Stimulated activated CD4-positive, alpha-beta T cell treated with anti-CD3 and anti-CD28 coated beads, Interleukin-1b, Interleukin-23, amount 100 ng/mL, for 1 hour (primary cell): ENCODE measurements at regions not wholly inside any gene's neighbourhood (a gene's known extent, or its start where the extent isn't known, plus 50 kb on each side); places are given as distances from the start of the nearest gene placed in this dataset.

Experiments used
- DNase-seq, 2 donors: peaks; one replicate each; pipeline ENCODE4 v3.0.0-alpha.2; 2020; ENCODE audit warnings: low read depth in 2 of 2

GRCh38 chr2:144083211-144083610 lies 436.7 kb downstream of the ZEB2 start:
- DNase-seq, result no peak

GRCh38 chr2:144082777-144083176 lies 437.1 kb downstream of the ZEB2 start:
- no peak for DNase-seq

DNA sequence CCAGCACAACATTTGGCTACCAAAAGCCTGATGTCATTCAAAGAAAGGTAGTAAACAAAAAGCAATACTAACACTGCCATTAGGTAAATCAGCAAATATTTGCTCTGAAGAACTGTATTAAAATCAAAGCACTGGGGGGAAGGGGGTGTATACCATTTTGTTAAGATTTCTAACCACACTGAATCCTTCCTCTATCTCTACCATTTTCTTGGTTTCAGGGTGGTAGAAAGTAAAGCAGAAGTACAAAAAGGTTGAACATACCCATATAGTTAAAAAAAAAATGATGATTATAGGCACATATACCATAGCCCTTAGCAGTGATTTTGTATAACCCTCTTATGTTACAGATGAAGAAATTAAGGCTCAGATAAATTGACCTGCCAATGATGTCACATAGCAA lies 437.6 kb downstream of the ZEB2 start:
- DNase-seq, result no peak

DNA sequence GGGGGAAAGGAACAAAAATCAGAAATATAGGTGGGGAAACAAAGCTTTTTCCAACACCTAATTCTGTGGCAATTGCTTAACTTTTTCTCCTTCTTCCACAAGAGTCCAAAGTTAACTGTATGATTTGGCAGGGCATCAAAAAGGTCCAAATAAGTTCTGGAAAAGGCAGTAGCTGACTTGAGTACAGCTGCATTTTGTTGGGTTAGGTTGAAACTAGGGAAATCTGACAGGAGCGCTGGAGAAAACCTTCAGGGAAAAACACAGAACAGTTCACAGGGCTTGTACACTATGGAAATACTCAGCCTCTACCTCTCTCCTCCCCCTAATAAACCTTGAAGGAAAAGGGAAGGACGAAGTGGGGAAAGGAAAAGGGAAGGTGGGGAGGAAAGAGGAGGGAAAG lies 438.6 kb downstream of the ZEB2 start:
- DNase-seq, result no peak

DNA sequence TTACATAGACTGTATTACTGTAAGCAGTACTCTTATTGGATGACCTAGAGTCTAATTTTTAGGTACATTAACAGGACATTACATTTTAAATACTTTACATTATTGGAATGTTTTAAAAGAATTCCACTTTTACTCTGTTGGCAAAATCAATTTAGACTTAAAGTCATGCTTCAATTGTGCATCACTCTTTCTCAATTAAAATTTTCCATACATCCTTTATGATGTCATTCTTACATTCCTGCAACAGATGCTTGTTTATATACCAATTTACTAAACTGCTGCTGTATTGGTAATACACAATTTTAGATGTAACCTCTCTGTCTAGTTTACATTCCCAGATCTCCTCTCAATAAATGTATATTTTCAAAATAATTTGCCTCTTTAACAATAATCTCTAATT lies 440.1 kb downstream of the ZEB2 start:
- no peak for DNase-seq

- no peak for DNase-seq
Measured at GRCh38 chr2:144078802-144079724, 440.9 kb downstream of the ZEB2 start.

- no peak for DNase-seq
Measured at GRCh38 chr2:144078106-144078505, 441.8 kb downstream of the ZEB2 start.

DNA sequence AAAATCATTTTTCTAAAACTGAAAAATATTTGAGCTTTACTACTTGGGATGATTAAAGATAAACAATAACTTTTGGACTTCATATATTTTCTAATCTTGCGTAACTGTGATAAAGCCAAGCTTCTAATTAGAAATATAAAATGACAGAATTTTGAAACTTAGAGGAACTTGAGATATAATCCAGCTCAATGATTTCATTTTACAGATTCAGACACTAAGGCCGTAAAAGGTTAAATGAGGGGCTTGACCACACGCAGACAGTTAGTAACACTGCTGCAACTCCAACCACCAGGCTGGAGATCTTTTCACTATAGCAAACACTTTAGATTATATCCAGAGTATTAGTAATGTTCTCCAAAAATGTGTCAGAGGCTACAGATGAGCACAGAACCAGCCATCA lies 445.5 kb downstream of the ZEB2 start:
- DNase-seq, result no peak

GRCh38 chr2:144071461-144071860 lies 448.5 kb downstream of the ZEB2 start:
- no peak for DNase-seq

- no peak for DNase-seq
Measured at GRCh38 chr2:144067506-144067905, 452.4 kb downstream of the ZEB2 start.

GRCh38 chr2:144063602-144064001 lies 456.3 kb downstream of the ZEB2 start:
- no peak for DNase-seq

GRCh38 chr2:144054911-144055310 lies 465.0 kb downstream of the ZEB2 start:
- no peak for DNase-seq

DNA sequence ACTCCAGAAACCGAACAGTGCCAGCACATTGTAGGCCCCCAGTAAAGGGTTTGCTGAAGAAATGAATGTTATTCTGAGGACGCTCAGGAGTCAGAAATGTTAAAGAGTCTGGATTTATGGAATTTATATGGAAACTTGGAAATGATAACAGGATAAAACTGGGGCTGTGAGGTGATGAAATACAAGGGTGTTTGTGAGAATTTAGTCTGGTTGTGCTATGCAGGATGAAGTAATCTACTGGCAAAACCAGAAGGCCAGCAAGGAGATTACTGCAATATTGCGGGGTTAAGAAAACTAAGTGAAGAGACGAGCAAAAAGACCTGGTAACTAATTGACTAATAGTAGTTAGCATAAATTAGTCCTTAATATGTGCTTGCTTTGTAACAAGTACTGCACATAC lies 467.8 kb downstream of the ZEB2 start:
- no peak for DNase-seq

- DNase-seq, result no peak
Measured at GRCh38 chr2:144049137-144049536, 470.8 kb downstream of the ZEB2 start.

GRCh38 chr2:144048631-144049060 lies 471.3 kb downstream of the ZEB2 start:
- no peak for DNase-seq

GRCh38 chr2:144042751-144043150 lies 477.2 kb downstream of the ZEB2 start:
- DNase-seq, result no peak

DNA sequence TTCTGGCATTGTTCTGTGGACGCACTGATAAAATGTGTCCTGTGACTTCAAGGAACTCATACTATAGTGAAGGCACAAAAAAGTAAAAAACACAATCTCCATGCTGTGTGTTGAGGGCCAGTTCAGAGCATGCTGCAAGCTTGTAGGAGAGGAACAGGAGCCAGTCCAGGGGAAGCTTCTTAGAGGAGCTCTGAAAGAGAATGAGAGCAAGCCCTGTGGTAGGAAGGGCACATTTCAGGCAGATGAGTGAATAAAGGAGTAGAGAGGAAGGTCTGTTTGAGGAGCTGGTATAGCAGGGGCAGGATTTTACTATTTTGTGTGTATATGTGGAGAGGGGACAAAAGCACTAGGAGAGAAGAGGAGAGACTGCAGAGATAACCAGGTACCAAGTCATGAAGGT lies 478.3 kb downstream of the ZEB2 start:
- DNase-seq, result no peak

DNA sequence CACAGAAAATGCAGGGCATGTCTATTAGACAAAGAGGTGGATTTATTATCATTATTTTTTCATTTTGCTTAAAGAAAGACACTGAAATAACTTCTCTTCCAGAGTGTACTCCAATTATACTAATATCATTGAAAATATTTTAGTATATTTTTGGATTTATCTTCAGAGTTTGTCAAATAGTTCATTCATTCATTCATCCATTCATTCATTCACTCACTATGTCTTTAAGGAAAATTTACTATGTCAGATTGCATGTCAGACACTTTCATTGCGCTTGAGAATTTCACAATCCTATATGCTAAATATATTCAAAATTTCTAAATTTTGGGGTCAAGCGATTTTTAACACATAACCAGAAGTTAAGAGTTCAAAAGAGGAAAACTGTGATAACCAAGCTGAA lies 479.1 kb downstream of the ZEB2 start:
- DNase-seq, result no peak

DNA sequence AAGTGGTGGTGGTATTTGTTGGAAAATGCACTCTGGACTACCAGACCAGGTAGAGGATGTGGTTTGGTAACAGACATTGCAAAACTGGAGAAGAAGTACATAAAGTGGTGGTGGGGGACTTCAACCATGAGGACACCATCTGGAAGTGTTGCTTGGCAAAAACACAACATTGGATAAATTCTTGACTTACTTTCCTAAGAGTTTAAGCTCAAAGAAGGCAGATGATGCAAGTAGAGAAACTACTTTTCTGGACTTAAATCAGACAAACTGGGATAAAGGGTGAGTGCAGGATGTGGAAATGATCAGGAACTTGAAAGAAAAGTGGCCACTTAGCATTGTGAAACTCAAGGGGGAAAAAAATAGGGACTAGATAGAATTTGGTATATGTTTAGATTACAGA lies 487.4 kb downstream of the ZEB2 start:
- no peak for DNase-seq

GRCh38 chr2:144030791-144031190 lies 489.1 kb downstream of the ZEB2 start:
- DNase-seq, result no peak

DNA sequence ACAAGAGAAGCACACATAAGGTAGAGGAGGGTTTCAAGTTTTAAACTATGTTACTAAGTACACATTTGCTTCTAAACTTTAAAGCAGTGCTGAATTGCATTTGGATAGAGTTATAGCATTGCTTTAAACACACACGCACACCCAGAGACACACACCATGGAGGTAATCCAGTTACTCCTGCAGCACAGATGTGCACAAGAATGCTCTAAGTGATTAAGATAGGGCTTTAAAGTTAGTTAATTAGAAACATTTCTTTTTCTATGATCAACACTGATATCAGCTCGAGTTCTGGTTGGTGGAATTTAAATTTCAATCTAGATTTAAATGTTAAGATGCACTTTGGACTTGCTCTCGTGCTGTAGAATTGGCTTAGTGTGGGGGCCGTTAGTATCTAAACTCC lies 492.3 kb downstream of the ZEB2 start:
- DNase-seq, result no peak

DNA sequence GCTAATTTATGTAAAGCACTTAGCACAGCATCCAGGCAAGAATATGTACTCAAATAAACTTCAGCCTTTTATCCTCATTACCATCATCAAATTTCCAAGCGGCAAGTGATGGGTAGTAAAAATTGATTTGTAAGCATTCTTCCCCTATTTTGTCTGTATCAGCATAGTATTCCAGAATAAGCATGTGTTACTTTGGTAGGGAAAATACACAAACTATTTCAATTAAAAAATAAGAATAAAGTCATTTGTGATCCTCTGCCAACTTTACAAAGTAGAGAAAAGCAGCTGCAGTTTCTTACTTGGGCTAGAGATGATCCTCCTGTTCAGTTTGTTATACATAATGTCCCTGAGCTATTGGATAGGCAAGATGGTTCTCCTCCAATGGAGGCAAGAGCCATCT lies 493.2 kb downstream of the ZEB2 start:
- no peak for DNase-seq

GRCh38 chr2:144020047-144020446 lies 499.9 kb downstream of the ZEB2 start:
- no peak for DNase-seq
